ENCODE measurements at regions not wholly inside any gene's neighbourhood (a gene's known extent, or its start where the extent isn't known, plus 50 kb on each side); places are given as distances from the start of the nearest gene placed in this dataset.
"Not testable (repeated sequence)": the region's sequence is repeated elsewhere in the genome, so short reads cannot be mapped to it uniquely, and the experiment has no call there.

- DNase-seq, result no peak
Observed at GRCh38 chr6:14375930-14376329, 258.4 kb downstream of the CD83 start.

GRCh38 chr6:14379568-14379967 is 262.0 kb downstream of the CD83 start:
- no peak for DNase-seq

- DNase-seq, result no peak
Observed at GRCh38 chr6:14380086-14380820, 262.7 kb downstream of the CD83 start.

- DNase-seq, result no peak
Observed at GRCh38 chr6:14380901-14381828, 263.6 kb downstream of the CD83 start.

- DNase-seq, result no peak
Observed at GRCh38 chr6:14381829-14382677, 264.5 kb downstream of the CD83 start.

- no peak for DNase-seq
Observed at GRCh38 chr6:14382678-14383236, 265.2 kb downstream of the CD83 start.

GRCh38 chr6:14383393-14384174 is 266.0 kb downstream of the CD83 start:
- DNase-seq, result no peak

GRCh38 chr6:14384175-14384949 is 266.8 kb downstream of the CD83 start:
- no peak for DNase-seq

GRCh38 chr6:14386263-14386662 is 268.7 kb downstream of the CD83 start:
- no peak for DNase-seq

- DNase-seq, result no peak
Observed at GRCh38 chr6:14386668-14387067, 269.1 kb downstream of the CD83 start.

GRCh38 chr6:14388371-14388770 is 270.8 kb downstream of the CD83 start:
- DNase-seq, result no peak

- DNase-seq, result not testable (repeated sequence)
Observed at GRCh38 chr6:14389776-14390175, 272.2 kb downstream of the CD83 start.

GRCh38 chr6:14390805-14391204 is 273.2 kb downstream of the CD83 start:
- no peak for DNase-seq

GRCh38 chr6:14393910-14394309 is 276.3 kb downstream of the CD83 start:
- no peak for DNase-seq

GRCh38 chr6:14396392-14396791 is 278.8 kb downstream of the CD83 start:
- no peak for DNase-seq

- peak; percentile 12 for DNase-seq
Observed at GRCh38 chr6:14396826-14397517, 279.4 kb downstream of the CD83 start.

- DNase-seq, result no peak
Observed at GRCh38 chr6:14397518-14397901, 279.9 kb downstream of the CD83 start.

- no peak for DNase-seq
Observed at GRCh38 chr6:14398953-14399352, 281.4 kb downstream of the CD83 start.

GRCh38 chr6:14399635-14400034 is 282.1 kb downstream of the CD83 start:
- DNase-seq, result peak; percentile 2

GRCh38 chr6:14401246-14401645 is 283.7 kb downstream of the CD83 start:
- peak; percentile 33 for DNase-seq

All from fibroblast of upper back skin (primary cell).